HepG2 (cell line): ENCODE measurements at regions not wholly inside any gene's neighbourhood (a gene's known extent, or its start where the extent isn't known, plus 50 kb on each side); places are given as distances from the start of the nearest gene placed in this dataset.

Source experiments
- BATF2 ChIP-seq: sonication (generic); formaldehyde crosslinking; IDR thresholded peaks from 2 replicates; pipeline ENCODE4 v1.8.0; 2022; ENCODE audit warnings: mild to moderate bottlenecking, missing genetic modification reagents, moderate library complexity
- FLYWCH1 ChIP-seq: sonication (generic); formaldehyde crosslinking; IDR thresholded peaks from 2 replicates; pipeline ENCODE4 v1.8.1; 2023; ENCODE audit warnings: mild to moderate bottlenecking, missing genetic modification reagents
- HIC2 ChIP-seq: sonication (generic); formaldehyde crosslinking; IDR thresholded peaks from 2 replicates; pipeline ENCODE4 v1.9.0; 2022; ENCODE audit warnings: low read depth, missing genetic modification reagents
- HINFP ChIP-seq: sonication (generic); formaldehyde crosslinking; IDR thresholded peaks from 2 replicates; pipeline ENCODE4 v1.4.0; 2020; ENCODE audit warnings: low read depth, mild to moderate bottlenecking, missing genetic modification reagents
- KAT8 ChIP-seq: IDR thresholded peaks from 2 replicates; pipeline ENCODE4 v1.6.1; 2016; ENCODE audit warnings: missing genetic modification reagents, missing compliant biosample characterization
- MAFK ChIP-seq, 2 experiments: IDR thresholded peaks in 1 of 2; conservative IDR thresholded peaks in 1 of 2; 2 replicates each; pipeline ENCODE4 v1.6.1; 2011; ENCODE audit warnings: improper control_type of control experiment in 2 of 2, low read length in 2 of 2
- MLX ChIP-seq: IDR thresholded peaks from 2 replicates; pipeline ENCODE4 v1.6.1; 2016
- MLXIP ChIP-seq: sonication (generic); formaldehyde crosslinking; IDR thresholded peaks from 2 replicates; pipeline ENCODE4 v1.9.0; 2021; ENCODE audit warnings: missing genetic modification reagents, borderline replicate concordance
- RBM22 ChIP-seq: fragments of 200-400 bp; formaldehyde crosslinking; optimal IDR thresholded peaks from 2 replicates; pipeline ENCODE3; 2017; ENCODE audit warnings: mild to moderate bottlenecking, low read length, moderate library complexity
- REST ChIP-seq, 2 experiments: IDR thresholded peaks; 2 replicates each; pipeline ENCODE4 v1.6.1; 2011 to 2012; ENCODE audit warnings: low read length in 2 of 2, borderline replicate concordance in 1 of 2, low read depth in 1 of 2, mild to moderate bottlenecking in 1 of 2, moderate library complexity in 1 of 2
- SP4 ChIP-seq: sonication (generic); formaldehyde crosslinking; IDR thresholded peaks from 2 replicates; pipeline ENCODE4 v1.8.1; 2023; ENCODE audit warnings: mild to moderate bottlenecking, missing genetic modification reagents
- SRF ChIP-seq: IDR thresholded peaks from 2 replicates; pipeline ENCODE4 v1.6.1; 2011; ENCODE audit warnings: mild to moderate bottlenecking, low read depth, low read length, moderate library complexity
- SRSF4 ChIP-seq: fragments of 200-400 bp; formaldehyde crosslinking; IDR thresholded peaks from one replicate; pipeline ENCODE4 v1.6.1; 2018; ENCODE audit warnings: mild to moderate bottlenecking, low read depth, low read length, moderate library complexity; ENCODE audit not compliant: poor library complexity, severe bottlenecking
- TEAD2 ChIP-seq: sonication (generic); formaldehyde crosslinking; IDR thresholded peaks from 2 replicates; pipeline ENCODE4 v1.9.0; 2021; ENCODE audit warnings: missing genetic modification reagents
- U2AF1 ChIP-seq: fragments of 200-400 bp; formaldehyde crosslinking; optimal IDR thresholded peaks from 2 replicates; pipeline ENCODE3; 2017; ENCODE audit warnings: mild to moderate bottlenecking, low read depth, low read length
- ZNF644 ChIP-seq: IDR thresholded peaks from 2 replicates; pipeline ENCODE4 v1.6.1; 2016; ENCODE audit warnings: low read depth
- ZNF660 ChIP-seq: sonication (generic); formaldehyde crosslinking; IDR thresholded peaks from 2 replicates; pipeline ENCODE4 v1.5.1; 2020; ENCODE audit warnings: mild to moderate bottlenecking, low read depth, missing genetic modification reagents, borderline replicate concordance

- TF ChIP-seq HIC2 (CRISPR knock-in tag): peak; percentile 93
- no peak for TF ChIP-seq RBM22
- TF ChIP-seq SRF: no peak
- no peak for TF ChIP-seq KAT8 (CRISPR knock-in tag)
- TF ChIP-seq ZNF644 (CRISPR knock-in tag): peak; percentile 13; the same call in 1 of the 2 replicates
- TF ChIP-seq FLYWCH1 (CRISPR knock-in tag): no peak
- no peak for TF ChIP-seq BATF2
- no peak for TF ChIP-seq ZNF660
- TF ChIP-seq HINFP (CRISPR knock-in tag): no peak
- no peak; the same call in 1 of the 2 replicates for TF ChIP-seq MLX (CRISPR knock-in tag)
- TF ChIP-seq REST (IDR thresholded peaks at IDR 0.05; ENCODE audit: borderline replicate concordance in 1 of 2, low read depth in 1 of 2, low read length in 2 of 2): no peak
- TF ChIP-seq TEAD2 (CRISPR knock-in tag): no peak
- no peak for TF ChIP-seq SRSF4
- no peak; the same call in 1 of the 2 replicates for TF ChIP-seq SP4
- peak; percentile 24 for TF ChIP-seq U2AF1
- no peak for TF ChIP-seq MLXIP
- peak; percentile 83 to 92 for TF ChIP-seq MAFK (conservative IDR thresholded peaks at IDR 0.05 in 1 of 2, IDR thresholded peaks at IDR 0.05 in 1 of 2; ENCODE audit: low read length in 2 of 2)
These were observed 165.8 kb downstream of the NUP210 start (continued) for GRCh38 chr3:13254028-13254951.
